Embryonic facial prominence (tissue), 1 donor: ENCODE measurements at regions not wholly inside any gene's neighbourhood (a gene's known extent, or its start where the extent isn't known, plus 50 kb on each side); places are given as distances from the start of the nearest gene placed in this dataset.

Experiments used
- DNase-seq: peaks from one replicate; pipeline ENCODE4 v3.0.0-alpha.2; 2016; ENCODE audit errors: extremely low spot score

GRCh38 chr2:129428086-129428660 is 551.3 kb upstream of the RAB6C start:
- DNase-seq = no peak

GRCh38 chr2:129430911-129431310 is 548.6 kb upstream of the RAB6C start:
- DNase-seq = no peak

- DNase-seq = no peak
Measured at GRCh38 chr2:129431881-129432280, 547.6 kb upstream of the RAB6C start.

DNA sequence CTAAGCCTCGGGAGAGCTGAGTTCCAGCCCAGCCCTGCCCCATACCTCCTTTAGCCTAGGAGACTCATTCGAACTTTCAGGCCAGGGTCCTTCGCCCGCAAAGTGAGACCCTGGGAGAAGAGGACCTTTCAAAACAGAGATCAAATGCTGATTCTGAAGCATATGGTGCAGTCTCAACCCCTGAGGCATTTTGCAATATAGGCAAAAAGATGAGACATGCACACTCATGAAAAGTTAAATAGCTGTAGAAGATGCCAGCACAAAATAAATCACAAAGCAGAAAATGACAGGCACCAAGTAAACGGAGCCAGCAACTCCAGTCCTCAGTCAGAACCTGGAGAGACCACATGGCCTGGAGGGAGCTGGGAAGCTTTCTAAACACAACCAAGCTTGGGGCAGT is 542.7 kb upstream of the RAB6C start:
- DNase-seq = no peak

- DNase-seq = no peak
Measured at GRCh38 chr2:129437725-129438124, 541.7 kb upstream of the RAB6C start.

DNA sequence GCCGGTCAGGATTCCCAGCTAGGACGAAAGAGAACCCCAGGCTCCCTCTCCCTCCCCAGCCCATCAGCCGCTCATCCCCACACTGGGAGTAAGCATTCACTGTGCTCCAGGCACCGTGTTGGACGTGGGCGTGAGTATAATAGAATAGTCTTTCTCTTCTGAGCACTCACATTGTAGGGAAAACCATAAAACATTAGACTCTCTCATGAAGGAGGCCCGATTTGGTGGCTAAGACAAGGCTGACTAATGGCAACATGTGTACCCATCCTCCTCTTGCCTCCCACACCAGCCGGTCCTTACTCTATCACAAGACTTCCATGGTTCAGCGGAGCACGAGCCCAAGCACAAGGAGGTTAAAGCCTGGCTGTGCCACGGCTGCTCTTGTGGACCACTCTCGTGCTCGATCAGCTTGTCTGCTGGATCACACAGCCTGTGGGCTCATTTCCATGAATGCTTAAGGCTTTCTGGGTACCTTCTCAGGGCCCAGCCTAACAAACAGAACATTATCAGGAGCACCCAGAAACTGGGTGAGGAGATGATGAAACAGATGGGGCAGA is 540.9 kb upstream of the RAB6C start:
- DNase-seq = no peak

DNA sequence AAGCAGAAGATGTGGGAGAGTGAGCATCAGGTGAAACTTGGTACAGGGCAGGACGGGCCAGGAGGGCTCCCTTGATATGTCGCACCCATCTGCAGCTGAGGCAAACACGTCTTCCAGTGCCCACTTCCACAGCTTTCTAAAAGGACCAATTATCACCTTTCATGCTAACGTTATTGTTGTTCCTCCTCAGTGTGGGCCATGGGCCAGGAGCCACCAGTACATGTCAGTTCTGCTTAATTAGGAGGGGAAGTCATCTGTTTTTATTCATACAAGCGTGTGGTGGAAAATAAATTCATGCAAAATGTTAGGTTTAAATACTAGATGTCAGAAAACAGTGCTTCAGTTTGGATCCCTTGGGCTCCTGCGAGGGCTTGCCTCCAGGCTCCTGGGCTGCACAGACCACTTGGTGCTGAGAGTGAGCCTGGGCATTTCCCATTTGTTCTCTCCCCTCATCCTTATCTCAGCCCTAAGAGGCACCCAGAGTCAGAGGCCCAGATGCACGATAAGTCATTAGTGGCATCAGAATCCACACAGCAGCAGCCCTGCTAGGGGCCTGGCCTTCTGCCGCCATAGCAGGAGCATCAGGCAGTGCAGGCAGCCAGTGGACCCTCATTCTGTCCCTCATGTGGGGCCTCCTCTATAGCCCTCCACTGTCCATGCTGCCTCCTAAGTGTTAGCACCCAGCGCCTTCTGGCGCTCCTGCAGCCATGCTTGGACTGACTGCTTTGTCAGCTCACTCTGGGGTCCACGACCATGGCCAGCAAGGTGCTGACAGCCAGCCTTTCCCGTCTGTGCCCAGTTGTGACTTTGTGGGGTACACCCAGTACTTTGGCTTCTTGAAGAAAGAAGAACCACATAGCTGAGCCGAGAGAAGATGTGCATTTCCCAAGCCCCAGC is 539.8 kb upstream of the RAB6C start:
- no peak for DNase-seq

DNA sequence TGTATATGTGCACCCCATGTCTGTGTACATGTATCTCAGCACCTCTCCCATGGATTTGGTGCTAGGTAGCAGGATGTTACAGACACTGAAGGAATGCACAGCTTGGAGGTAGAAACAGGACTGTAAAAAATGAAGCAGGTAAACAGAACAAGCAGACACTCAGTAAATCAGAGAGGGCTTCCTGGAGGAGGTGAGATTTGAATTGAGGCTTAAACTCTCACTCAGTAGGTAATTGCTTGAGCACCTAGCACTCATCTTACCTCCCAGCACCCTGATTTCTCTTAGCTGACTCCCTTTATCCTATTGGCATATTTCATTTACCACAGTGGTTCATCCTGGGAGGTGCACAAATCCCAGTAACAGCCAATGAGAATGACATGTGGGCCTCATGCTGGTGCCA is 537.9 kb upstream of the RAB6C start:
- DNase-seq = no peak

DNA sequence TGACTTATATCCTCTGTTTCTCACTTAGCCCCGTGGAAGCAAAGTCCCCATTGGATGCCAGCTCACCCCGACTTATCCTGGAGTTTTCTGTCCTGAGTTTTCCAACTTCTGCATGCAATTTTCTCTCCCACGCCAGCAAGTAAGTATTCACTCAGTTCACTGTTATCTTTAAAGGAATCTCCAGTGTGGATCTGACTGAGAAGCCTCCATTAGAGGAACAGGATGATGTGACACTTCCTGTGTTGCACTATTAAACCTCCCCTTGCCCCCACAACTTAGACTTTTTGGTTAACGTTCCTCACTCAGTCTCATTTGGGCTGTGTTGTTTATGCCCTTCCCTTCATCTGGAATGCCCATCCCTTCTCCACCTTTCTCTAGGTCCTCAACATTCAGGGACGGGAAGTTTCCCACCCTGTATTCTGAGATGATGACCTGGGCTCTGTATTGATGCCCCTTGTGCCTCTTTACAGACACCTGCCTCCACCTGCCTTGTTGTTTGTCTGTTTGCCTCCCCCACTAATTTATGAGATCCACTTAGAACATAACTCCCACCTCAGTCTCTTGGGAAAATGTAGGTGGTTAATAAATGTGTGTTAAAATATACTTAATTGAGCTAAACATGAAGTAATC is 536.1 kb upstream of the RAB6C start:
- DNase-seq = no peak

GRCh38 chr2:129443865-129444739 is 535.4 kb upstream of the RAB6C start:
- no peak for DNase-seq

DNA sequence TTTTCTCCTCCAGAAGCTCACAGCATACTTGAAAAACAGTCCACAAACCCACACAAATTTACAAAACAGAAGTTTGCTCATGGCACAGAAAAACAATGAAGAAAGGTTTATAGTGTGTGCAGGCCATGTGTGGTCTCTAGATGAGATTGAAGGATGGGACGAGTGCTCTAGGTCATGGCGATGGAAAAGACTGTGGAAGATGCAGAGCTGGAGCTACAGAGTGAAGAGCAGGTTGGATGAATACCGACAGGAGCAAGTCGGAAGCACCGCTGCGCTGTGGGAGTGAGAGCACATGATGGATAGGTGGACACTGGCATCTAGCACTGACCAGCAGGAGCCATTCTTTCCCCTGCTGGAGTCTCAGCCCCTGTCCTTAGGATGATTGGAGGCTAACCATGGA is 534.7 kb upstream of the RAB6C start:
- no peak for DNase-seq

GRCh38 chr2:129456691-129457090 is 522.8 kb upstream of the RAB6C start:
- no peak for DNase-seq

- DNase-seq = no peak
Measured at GRCh38 chr2:129457277-129457818, 522.1 kb upstream of the RAB6C start.

- no peak for DNase-seq
Measured at GRCh38 chr2:129458006-129458405, 521.5 kb upstream of the RAB6C start.

- no peak for DNase-seq
Measured at GRCh38 chr2:129458436-129458835, 521.0 kb upstream of the RAB6C start.

DNA sequence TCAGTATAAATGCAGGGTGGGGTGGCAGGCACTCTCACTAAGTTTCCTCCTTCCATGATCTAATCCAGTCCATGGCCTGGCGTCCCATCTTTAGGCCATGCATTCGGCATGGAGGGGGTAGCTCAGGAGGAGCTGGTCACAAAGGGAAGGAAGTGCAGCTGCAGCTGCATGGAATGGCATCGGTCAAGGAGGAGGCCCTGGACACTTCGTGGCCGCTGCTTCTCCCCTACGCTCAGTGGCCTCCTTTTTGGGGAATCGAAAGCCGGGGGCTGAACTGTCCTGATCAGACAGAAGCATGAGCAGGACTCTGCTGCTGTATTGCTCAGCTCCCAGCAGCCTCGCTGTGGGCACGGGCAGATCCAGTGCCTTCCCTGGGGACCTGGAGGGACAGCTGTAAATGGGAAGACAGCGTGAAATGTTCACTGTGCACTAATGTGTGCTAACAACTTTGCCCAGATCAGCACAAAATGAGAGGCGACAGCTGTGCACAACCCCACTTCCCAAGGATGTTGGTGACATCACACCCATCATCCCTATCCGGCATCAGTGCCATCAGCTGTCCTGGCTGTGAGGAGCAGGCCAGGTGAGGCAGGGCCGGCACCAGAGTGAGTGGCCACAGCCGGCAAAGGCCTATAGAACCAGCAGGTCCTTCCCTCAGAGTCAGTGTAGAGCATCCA is 520.1 kb upstream of the RAB6C start:
- DNase-seq = no peak

DNA sequence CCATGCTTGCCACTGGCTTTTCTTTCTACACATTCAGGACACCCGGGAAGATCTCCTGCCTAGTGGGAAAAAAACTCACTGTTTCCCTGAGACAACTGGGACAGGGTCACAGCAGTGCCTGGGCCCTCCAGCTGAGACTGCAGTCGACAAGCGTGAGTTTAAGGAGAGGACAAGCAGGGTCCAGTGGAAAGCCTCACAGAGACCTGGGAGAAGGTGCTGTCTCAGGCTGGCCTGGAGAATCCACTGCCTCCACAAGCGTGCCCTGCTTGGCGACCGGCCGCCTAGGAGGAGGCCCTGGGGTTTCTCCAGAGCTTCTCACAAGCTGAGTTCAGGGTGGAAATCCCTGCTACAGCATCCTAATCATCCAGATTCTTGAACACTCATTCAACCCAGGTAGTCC is 519.6 kb upstream of the RAB6C start:
- no peak for DNase-seq

- DNase-seq = no peak
Measured at GRCh38 chr2:129460299-129461198, 518.9 kb upstream of the RAB6C start.

DNA sequence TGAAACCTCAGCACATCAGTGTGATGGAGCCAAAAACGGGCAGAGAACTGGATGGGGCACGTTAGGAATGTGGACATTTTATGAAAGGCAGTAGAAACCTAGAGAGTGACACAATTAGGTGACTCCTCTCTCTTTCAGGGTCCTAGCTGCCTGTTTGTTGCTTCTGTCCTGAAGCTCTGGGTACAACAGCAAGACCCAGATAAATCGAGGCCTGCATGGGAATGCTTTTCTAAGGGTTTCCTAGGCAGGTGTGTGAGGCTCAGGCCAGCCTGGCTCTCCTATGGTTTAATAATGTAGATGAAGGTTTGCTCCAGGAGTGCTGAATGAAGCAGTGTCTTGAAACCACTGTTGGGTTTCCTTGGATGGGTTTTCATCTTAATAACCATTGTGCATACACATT is 517.1 kb upstream of the RAB6C start:
- no peak for DNase-seq

DNA sequence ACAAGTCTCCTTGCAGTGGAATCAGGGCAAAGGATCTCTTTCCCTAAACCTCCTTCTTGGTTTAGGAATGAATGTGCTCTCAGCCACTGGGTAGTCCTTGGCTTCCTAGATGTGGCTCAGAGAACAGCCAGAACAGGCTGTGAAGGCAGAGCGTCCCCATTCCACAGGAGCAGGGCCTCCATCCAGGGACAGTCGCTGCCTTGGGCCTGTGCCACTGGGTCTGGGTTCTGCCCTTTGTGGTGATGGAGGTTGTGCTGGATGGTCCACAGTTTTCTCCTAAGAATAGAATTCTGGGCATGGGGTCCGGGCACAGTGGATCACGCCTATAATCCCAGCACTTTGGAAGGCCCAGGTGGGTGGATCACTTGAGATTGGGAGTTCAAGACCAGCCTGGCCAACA is 516.5 kb upstream of the RAB6C start:
- DNase-seq = no peak
